ENCODE measurements at regions not wholly inside any gene's neighbourhood (a gene's known extent, or its start where the extent isn't known, plus 50 kb on each side); places are given as distances from the start of the nearest gene placed in this dataset.

DNA sequence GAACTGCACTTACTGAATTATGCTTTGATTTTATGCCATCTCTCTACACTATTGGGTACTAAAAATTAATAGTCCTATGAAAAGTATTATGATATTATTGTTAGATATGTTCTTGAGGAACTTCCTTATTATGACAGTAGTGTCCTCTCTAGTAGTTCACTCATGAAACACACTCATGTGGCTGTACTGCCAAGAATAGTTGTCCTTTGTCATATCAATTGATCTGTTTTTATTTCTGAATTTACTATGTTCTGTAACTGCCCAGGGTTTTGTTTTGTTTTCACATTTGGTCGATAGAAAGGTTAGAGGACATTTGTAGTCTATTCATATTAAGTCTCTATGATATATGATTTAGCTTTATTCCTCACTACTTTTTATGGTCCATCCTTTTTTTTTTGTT, 215.2 kb downstream of the PPARGC1A start:
- H3K4me3 ChIP-seq: no peak overlapping the region
- no peak overlapping the region for H3K27ac ChIP-seq

DNA sequence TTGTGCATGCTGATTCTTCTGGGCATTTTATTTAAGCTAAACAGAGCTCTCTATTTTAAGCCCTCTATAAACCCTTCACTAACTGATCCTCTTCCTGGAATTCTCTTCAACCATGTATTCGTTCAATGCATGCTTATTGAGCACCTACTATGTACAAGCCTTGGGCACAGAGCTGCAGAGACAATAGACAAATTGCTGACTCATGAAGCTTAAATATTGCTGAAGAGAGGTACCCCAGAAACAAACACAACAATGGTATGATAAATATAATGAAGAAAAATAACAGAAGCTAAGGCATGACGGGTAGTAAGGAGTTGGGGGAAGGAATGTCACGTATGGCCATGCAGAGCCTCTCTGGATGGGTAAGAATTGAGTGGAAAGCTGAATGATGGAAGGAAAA, 222.2 kb downstream of the PPARGC1A start:
- Histone ChIP-seq H3K4me3 (no peak overlapping the region), H3K27ac (no peak overlapping the region)

DNA sequence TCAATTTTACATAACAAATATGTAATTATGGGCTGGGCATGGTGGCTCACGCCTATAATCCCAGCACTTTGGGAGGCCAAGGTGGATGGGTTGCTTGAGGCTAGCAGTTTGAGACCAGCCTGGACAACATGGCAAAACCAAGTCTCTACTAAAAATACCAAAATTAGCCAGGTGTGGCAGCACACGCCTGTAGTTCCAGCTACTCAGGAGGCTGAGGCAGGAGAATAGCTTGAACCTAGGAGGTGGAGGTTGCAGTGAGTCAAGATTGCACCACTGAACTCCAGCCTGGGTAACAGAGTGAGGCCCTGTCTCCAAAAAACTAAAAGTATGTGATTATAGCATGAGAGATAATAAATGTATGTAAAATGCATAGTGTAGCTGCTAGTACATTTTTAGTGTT, 229.0 kb downstream of the PPARGC1A start:
- Histone ChIP-seq H3K27ac (no peak overlapping the region), H3K4me3 (no peak overlapping the region)

DNA sequence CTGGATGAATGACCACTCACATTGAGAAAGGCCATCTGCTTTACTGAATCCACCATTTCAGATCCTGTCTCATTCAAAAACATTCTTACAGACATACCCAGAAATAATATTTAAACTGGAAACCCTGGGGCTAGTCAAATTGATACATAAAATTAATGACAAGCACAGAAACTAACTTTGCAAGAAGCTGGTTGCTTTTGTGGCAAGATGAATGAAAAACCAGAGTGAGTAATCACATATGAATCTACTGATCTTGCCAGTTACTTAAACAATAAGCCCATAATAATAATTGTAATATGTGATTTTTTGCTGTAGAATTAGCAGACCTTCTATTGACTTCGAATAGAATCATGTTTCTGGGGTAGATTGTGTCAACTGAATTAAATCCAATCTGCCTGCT, 235.1 kb downstream of the PPARGC1A start:
- no peak overlapping the region for H3K4me3 ChIP-seq
- H3K27ac ChIP-seq: no peak overlapping the region

DNA sequence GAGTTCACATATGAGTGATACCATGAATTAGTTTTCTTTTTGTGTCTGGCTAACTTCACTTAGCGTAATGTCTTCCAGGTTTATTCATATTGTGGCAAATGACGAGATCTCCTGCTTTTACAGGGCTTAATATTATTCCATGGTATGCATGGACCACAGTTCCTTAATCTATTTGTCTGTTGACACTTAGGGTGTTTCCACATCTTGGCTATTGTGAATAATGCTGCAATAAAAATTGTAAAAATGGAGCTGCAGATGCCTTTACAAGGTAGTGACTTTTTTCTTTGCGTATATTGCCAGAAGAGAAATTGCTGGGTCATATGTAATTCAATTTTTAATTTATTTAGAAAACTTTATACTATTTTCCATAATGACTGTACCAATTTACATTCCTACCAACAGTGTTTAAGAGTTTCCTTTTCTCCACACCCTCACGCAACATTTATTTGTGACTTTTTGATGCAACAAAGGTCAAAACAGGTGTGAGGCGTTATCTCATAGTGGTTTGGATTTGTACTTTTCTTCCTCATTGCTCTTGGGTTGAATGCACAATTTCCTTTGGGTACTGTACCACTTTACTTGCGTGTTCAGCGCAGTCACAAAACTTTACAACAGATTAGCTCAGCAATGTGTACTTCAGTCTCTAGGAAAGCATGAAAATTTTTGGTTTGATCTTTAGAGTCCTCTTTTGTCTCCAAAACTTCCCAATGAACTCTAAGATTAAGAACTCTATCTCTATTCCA, 240.8 kb downstream of the PPARGC1A start:
- Histone ChIP-seq H3K4me3 (no peak overlapping the region), H3K27ac (no peak overlapping the region)

DNA sequence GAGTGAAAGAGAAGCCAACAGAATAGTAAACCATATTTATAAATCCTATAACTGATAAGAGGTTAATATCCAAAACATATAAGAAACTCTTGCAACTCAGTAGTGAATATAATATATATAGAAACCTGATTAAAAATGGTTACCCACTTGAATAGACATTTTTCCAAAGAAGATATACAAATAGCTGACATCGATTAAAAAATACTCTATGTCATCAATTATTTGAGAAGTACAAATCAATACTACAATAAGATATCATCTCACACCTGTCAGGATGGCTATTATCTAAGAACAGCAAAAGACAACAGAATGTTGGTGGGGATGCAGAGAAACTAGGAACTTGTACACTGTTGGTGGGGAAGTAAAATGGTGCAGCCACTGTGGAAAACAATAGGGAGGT, 254.4 kb downstream of the PPARGC1A start:
- no peak overlapping the region for H3K4me3 ChIP-seq

DNA sequence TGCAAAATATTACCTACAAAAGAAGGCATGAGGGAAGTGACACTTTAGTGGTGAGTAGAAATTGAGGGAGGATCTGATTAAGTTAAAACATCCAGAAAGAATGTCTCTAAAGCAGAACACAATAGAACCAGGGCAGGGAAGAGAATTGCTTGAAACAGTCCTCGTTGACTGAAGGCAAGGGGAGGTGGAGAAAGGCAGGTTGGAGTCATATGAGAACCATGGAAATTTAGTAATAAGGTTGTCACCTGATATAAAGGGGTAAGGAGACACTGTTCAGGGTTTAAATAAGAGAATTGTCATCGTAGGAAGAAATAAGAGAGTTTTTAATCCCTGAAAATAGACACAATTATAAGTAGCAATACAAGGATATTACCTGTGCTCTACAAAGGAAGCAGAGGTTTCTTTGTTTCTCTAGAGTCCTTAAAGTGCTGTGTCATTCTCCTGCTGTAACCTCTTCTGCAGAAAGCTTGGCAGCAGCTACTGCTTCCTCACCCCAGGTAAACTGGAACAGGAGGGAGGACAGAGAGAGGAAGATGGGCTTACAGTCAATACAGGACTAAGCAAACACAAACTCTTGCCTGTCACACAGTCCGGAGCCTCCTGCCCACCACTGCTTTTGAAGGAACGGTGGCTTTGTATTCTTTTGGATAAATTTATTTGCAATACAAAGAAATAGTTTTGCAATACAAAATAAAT, 258.4 kb downstream of the PPARGC1A start:
- no peak overlapping the region for H3K4me3 ChIP-seq
- H3K27ac ChIP-seq: no peak overlapping the region

More for the DNA sequence above, 254.4 kb downstream of the PPARGC1A start:
- H3K27ac ChIP-seq: no peak overlapping the region

DNA sequence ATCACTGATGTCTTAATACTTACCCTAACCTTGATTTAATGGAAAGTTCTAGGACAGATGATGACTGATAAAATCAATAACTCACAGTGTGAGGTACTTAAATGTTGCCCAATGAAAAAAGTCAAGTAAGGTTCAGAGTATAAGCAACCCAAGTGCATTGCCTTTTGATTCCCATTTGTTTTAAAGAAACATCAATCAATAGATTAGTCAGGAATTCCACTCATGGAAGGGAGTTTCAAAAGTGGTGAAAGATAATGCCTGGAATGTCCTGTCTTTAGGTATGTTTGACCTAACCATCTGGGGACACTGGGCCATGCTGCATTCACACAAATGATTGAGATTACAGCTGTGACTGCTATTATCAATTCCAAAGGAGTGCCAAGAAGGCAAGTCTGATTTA, 259.7 kb downstream of the PPARGC1A start:
- H3K4me3 ChIP-seq: no peak overlapping the region
- no peak overlapping the region for H3K27ac ChIP-seq

DNA sequence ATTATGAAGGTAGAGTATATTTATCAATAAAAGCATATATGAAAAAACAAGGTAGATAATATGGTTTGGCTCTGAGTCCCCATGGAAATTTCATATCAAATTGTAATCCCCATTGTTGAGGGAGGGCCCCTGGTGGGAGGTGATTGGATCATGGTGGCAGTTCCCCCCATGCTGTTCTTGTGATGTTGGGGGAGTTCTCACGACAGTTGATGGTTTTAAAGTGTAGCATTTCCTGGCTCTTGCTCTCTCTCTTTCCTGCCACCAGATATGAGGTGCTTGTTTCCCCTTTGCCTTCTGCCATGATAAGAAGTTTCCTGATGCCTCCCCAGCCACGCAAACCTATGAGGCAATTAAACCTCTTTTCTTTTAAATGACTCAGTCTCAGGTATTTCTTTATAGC, 260.4 kb downstream of the PPARGC1A start:
- H3K4me3 ChIP-seq: no peak overlapping the region
- H3K27ac ChIP-seq: no peak overlapping the region

DNA sequence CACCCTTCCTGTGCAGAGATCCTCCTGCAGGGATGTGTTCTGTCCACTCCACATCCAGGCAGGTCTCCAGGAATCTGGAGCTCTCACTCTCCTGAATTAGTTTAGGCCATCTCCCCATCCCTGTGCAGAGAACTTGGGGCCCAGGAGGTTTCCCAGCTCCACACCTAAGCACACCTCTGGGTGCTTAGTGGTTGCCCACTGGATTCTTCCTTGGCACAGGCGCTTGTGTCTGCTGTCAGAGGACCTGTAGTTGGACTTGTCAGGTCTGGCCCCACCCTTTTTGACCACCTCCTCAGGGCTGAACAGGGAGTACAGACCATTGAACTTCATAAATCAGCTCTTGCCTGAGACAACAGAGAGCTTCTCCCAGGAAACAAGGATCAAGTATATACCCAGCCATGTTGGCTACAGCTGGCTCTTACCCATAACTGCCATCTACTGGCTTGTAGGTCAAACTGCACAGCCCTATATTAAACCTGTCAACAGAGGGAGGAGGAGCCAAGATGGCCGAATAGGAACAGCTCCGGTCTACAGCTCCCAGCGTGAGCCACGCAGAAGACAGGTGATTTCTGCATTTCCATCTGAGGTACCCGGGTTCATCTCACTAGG, 275.5 kb downstream of the PPARGC1A start:
- Histone ChIP-seq H3K4me3 (no peak overlapping the region), H3K27ac (no peak overlapping the region)

DNA sequence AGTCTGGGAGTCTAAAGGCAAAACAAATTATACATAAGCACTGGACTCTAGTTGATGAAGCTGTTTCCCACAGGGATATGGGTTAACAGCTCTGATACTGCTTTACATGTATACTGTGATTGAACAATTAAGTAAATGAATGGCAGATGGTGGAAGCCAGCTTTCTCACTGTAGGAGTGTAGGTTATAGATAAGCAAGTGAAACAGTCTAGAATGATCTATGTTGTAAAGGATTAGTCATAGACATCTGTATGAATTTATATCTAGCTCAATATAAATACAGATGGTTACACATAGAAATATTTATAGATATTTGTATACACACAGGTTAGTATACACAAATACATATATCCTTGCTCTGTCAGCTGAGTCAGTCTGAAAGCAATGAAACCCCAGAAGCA, 276.1 kb downstream of the PPARGC1A start:
- Histone ChIP-seq H3K4me3 (no peak overlapping the region), H3K27ac (no peak overlapping the region)

DNA sequence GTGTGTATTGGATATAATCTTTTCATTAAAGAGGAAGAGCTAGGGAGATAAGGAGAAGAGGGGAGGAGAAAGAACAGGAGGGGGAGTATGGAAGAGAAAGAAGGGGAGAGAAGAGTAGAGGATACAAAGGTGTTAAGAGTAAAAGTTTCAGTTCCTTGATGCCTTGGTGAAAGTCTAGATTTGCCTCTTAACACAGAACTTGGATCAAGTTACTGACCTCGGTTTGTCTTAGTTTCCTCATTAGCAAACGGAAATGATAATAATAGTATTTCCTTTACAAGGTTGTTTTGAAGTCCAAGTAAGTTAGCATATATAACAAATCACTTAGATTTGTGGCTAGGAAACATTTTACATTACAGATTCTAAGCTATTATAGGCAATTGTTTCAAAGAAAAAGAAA, 287.1 kb downstream of the PPARGC1A start:
- Histone ChIP-seq H3K27ac (no peak overlapping the region), H3K4me3 (no peak overlapping the region)

DNA sequence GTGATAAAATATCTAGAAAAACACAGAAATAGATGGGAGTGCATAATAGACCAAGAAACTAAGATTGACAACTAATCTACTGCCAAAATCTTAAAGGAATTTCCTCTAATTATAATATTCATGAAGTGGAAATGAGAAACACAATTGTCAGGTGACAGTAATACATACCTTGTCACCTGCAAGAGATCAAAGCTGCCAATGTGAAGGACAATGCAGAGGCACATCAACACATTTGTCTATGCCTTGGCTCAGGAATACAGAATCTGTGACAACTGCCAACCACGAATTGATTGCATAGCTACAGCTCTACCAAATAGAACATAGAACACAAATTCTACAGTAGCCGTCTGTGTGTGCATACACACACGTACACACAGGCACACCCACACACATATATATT, 295.7 kb downstream of the PPARGC1A start:
- Histone ChIP-seq H3K4me3 (no peak overlapping the region), H3K27ac (no peak overlapping the region)

DNA sequence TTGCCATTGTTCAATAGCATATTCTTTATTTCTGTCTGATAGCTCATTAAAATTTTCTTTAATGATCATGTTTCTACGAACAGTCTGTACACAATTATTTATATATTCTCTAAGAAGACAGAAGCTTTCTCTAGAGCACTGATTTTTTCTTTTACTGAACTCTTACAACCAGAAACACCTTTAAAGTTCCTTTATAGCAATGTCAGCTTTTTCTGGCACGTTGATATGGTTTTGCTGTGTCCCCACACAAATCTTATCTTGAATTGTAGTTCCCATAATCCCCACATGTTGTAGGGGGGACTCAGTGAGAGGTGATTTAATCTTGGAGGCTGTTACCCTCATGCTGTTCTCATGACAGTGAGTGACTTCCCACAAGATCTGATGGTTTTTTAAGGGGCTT, 299.4 kb downstream of the PPARGC1A start:
- Histone ChIP-seq H3K27ac (no peak overlapping the region), H3K4me3 (no peak overlapping the region)

DNA sequence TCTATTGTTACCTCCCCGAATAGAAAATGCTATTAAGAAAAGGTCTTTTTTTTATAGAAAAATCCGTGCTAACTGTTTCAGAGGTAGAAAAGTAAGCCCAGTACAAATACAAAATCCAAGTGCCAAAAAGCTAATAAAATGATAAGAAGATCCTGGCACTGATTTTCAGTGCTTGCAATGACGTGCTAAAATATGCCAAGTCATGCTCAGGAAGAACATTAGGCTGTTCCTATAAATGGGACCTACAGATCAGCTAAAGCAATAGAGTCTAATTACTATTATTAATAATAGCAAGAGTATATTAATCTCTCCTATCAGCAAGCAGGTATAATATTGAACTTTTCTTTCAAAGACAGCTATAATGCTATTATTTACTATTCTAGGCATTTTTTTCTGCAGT, 305.8 kb downstream of the PPARGC1A start:
- Histone ChIP-seq H3K27ac (no peak overlapping the region), H3K4me3 (no peak overlapping the region)

DNA sequence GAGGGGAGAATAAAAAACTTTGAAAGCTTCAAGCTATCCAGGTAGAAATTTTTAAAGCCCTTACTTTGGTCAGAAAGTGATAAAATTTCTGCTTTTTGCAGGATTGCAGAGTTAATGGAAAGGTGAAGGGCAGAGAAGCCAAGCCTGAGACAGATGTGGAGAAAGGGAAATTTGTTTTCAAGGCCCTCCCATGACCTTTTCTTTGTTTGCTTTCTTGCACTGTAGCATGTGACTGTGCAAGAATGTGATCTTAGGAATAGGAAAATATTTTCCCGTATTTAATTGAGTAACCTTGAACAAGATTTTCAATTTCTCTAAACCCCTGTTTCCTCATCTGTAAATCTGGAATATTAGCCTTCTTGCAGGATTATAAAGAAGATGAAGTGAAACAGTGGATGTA, 307.2 kb downstream of the PPARGC1A start:
- no peak overlapping the region for H3K27ac ChIP-seq
- H3K4me3 ChIP-seq: no peak overlapping the region

DNA sequence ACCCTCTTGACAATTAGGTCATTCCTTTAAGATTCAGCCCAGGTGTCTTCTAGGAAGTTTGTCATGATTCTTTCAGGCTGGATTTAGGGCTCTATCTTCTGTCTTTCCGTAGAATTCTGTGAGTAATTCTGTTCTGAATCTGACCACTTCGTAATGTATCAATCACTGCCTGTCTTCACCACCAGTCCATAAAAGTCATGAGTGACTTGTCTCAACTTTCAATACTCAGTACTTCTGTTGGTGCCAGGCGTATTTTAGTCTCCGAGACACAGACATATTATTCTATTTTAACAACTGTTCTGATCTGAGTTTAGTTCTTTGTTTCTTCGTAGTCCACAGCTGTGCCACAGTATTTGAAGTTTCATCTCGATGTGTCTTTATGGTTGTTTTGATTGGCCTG, 310.7 kb downstream of the PPARGC1A start:
- Histone ChIP-seq H3K27ac (no peak overlapping the region), H3K4me3 (no peak overlapping the region)

DNA sequence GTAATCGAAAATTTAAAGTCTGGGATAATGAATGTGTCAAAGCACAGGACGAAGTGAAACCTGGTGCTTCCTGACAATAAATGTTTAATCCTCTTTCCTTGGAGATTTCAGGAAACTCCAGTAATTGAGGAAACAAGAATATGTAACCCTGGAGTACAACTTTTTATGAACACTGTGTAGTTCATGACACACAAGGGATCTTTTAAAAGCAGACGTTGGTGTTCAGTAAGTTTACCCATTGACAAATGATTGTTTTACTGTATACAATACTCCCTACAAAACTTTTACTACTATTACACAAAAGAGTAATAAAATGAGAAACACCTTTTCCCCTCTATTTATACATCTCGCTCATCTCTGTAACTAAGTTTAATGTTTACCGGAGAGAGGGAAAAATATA, 312.4 kb downstream of the PPARGC1A start:
- no peak overlapping the region for H3K27ac ChIP-seq
- no peak overlapping the region for H3K4me3 ChIP-seq

DNA sequence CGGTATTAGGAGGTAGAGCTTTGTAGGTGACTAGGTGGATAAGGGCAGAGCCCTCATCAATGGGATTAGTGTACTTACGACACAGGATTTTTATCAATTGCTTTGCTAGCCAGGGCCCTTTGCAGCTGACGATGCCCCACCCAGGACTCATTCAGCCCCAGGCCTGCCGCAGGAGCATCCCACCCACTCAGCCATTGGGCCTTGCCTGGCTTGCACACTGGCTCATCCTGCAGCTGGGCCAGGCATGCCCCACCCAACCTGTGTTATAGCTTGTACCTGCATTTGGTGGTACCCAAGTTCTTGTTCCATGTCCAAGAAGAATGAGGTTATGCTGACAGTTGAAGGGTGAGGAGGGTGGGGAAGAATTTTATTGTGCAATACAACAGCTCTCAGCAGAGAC, 317.5 kb downstream of the PPARGC1A start:
- Histone ChIP-seq H3K27ac (no peak overlapping the region), H3K4me3 (no peak overlapping the region)

DNA sequence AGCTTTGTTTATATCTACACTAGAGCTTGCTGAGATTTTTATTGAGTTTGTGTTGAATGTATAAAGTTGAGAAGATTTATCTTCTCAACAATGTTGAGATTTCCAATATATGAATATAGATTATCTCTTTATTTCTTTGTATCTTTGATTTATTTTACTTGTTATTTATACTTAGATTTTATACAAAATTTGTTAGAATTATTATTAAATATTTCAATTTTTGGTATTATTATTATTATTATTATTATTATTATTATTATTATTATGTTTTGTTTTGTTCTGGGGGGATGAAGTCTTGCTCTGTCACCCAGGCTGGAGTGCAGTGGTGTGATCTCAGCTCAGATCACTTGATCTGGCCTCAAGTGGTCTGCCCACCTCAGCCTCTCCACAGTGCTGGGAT, 322.5 kb downstream of the PPARGC1A start:
- H3K4me3 ChIP-seq: no peak overlapping the region
- H3K27ac ChIP-seq: no peak overlapping the region

DNA sequence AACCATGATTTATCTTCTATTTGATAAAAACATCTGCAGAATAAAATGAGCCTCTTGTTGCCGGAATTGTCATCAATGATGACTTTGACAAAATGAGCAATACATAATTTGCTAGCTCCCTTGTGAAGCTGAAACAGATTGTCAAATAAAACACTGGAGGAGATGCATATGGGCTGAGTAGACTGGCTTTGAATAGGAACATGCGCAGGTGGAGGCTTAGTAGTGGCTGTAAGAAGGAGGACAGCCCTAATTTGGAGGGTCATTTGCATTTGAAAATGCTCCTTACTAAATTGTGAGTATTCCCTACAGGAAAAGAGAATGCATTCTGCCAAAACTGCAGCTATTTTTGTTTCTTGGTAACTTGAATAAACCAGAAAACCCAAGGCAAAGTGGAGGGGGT, 329.1 kb downstream of the PPARGC1A start:
- no peak overlapping the region for H3K4me3 ChIP-seq
- H3K27ac ChIP-seq: no peak overlapping the region
